ENCODE measurements at regions not wholly inside any gene's neighbourhood (a gene's known extent, or its start where the extent isn't known, plus 50 kb on each side); places are given as distances from the start of the nearest gene placed in this dataset.

DNA sequence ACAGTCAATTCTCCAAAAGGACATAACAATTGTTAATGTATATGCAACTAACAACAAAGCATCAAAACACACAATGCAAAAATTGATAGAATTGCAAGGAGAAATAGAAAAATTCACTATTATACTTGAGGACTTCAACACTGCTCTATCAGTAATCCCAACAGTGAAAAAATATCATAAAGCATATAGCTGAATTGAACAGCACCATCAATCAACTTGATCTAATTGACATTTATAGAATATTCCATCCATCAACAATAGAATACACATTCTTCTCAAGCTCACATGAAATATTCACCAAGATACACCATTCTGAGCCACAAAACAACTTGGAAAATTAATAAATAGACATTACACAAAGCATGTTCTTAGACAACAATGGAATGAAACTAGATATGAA, 60.1 kb upstream of the ASXL3 start:
- DNase-seq (ENCODE audit: low read depth, low spot score): no peak

DNA sequence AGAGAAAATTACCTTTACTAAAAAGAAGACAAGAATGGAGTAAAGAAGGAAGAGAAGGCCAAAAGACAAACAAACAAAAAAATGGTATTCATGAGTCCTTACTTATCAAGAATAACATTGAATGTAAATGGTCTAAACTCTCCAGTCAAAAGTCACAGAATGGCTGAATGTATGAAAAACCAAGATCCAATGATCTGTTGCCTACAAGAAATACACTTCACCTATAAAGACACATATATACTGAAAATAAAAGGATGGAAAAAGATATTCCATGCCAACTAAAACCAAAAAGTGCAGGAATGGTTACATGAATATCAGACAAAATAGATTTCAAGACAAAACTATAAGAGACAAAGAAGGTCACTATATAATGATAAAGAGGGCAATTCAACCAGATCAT, 65.0 kb upstream of the ASXL3 start:
- DNase-seq (ENCODE audit: low read depth, low spot score): no peak

DNA sequence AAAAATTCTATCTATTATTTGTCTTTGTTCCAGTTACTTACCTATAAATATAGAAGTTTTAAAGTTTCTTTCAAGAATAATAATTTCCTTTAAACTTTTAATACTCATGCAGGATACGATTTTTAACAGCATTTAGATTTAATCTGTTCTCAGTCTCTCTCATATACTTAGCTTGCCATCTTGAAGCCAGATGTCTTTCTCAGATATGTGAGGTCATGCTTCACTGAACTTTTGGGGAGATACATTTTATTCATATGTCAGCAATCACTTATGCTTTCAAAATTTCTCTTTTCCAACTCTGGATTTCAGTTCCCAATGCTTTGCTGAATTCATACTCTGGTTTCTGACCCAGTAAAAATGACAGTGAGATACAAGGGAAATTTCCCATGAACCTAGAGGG, 66.5 kb upstream of the CCDC178 start:
- no peak for DNase-seq (ENCODE audit: low read depth, low spot score)

DNA sequence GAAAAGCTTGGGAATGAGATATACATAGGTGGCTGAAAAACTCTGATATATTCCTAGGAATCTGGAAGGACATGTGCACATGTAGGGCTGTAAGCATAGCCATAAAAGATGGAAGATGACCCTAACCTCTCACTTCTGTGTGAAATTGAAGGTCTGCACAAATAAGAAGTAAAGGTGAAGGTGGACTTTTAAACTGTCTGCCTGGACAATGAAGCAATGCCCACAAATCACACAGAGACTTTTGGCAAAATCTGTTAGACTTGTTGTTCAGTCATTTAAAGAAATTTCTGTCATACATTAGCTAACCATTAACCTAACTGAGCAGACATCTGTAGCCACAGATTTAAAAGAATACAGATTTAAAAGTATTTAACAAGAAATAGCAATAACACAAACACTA, 65.3 kb upstream of the CCDC178 start:
- no peak for DNase-seq (ENCODE audit: low read depth, low spot score)

DNA sequence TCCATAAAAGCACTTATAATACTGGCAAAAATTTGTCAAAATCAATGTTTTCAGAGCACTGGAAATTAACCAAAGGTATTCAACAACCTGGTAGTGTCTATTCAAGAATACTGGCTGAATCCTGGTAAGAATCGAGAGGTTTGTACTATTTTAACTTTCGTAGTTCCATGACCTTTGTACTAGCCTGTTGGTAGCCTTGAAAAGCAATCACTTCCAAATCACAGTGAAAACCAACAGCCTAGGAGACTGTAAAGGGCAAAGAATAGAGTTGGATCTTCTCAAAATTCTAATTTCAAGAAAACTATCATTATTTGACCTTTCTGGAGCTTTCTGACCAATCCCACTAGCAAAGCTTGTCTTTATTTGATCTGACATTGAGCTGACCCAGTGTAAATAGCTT, 64.8 kb upstream of the CCDC178 start:
- no peak for DNase-seq (ENCODE audit: low read depth, low spot score)

DNA sequence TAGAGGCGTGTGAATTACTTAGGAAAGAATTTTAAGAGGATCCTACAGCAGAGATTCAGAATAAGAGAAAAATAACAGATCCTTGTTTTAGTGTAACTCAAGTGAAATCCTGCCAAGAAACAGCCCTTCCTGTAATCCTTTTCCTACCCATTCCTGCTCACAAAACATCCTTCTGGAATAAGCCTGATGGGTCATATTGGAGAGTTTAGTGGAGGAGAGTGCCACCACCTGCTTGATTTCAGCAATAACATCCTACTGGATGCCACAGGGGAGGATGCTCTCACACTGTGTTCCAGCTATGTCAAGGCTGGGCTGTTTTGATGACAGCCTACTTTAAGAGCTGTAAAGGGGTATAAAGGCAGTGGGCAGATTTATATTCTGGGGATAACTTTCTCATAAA, 54.8 kb upstream of the CCDC178 start:
- DNase-seq (ENCODE audit: low read depth, low spot score): peak; percentile 72
